ENCODE measurements at regions not wholly inside any gene's neighbourhood (a gene's known extent, or its start where the extent isn't known, plus 50 kb on each side); places are given as distances from the start of the nearest gene placed in this dataset.
"Not testable (repeated sequence)": the region's sequence is repeated elsewhere in the genome, so short reads cannot be mapped to it uniquely, and the experiment has no call there.

GRCh38 chr4:170248029-170248428, 158.3 kb upstream of the AADAT start:
- DNase-seq = no peak

GRCh38 chr4:170247596-170247995, 157.8 kb upstream of the AADAT start:
- DNase-seq = no peak

- DNase-seq = no peak
Observed at GRCh38 chr4:170243662-170244288, 154.0 kb upstream of the AADAT start.

- DNase-seq = no peak
Observed at GRCh38 chr4:170242471-170242870, 152.7 kb upstream of the AADAT start.

GRCh38 chr4:170234800-170235199, 145.0 kb upstream of the AADAT start:
- no peak for DNase-seq

- no peak for DNase-seq
Observed at GRCh38 chr4:170231377-170231776, 141.6 kb upstream of the AADAT start.

- DNase-seq = no peak
Observed at GRCh38 chr4:170230242-170230641, 140.5 kb upstream of the AADAT start.

GRCh38 chr4:170229006-170229405, 139.2 kb upstream of the AADAT start:
- DNase-seq = no peak

- DNase-seq = no peak
Observed at GRCh38 chr4:170227928-170228327, 138.2 kb upstream of the AADAT start.

- DNase-seq = no peak
Observed at GRCh38 chr4:170226288-170226687, 136.5 kb upstream of the AADAT start.

- no peak for DNase-seq
Observed at GRCh38 chr4:170214731-170215130, 125.0 kb upstream of the AADAT start.

GRCh38 chr4:170214101-170214500, 124.3 kb upstream of the AADAT start:
- DNase-seq = no peak

GRCh38 chr4:170202721-170203120, 113.0 kb upstream of the AADAT start:
- no peak for DNase-seq

- DNase-seq = no peak
Observed at GRCh38 chr4:170198747-170199146, 109.0 kb upstream of the AADAT start.

- not testable (repeated sequence) for DNase-seq
Observed at GRCh38 chr4:170194794-170195193, 105.0 kb upstream of the AADAT start.

- no peak for DNase-seq
Observed at GRCh38 chr4:170193496-170193895, 103.7 kb upstream of the AADAT start.

GRCh38 chr4:170190265-170190664, 100.5 kb upstream of the AADAT start:
- DNase-seq = no peak

GRCh38 chr4:170170861-170171260, 81.1 kb upstream of the AADAT start:
- no peak for DNase-seq

GRCh38 chr4:170169699-170170098, 79.9 kb upstream of the AADAT start:
- DNase-seq = no peak

- DNase-seq = no peak
Observed at GRCh38 chr4:170167678-170168077, 77.9 kb upstream of the AADAT start.

- not testable (repeated sequence) for DNase-seq
Observed at GRCh38 chr4:170166193-170166592, 76.4 kb upstream of the AADAT start.

GRCh38 chr4:170162416-170162815, 72.7 kb upstream of the AADAT start:
- DNase-seq = no peak

GRCh38 chr4:170157670-170158069, 67.9 kb upstream of the AADAT start:
- no peak for DNase-seq

- peak in 1 of 2 experiments; percentile 6 for DNase-seq
Observed at GRCh38 chr4:170145120-170145519, 55.4 kb upstream of the AADAT start.

- no peak for DNase-seq
Observed at GRCh38 chr4:170139764-170140163, 50.0 kb upstream of the AADAT start.

All from NCI-H1930 (cell line).